CD14-positive monocyte (primary cell): ENCODE measurements at regions not wholly inside any gene's neighbourhood (a gene's known extent, or its start where the extent isn't known, plus 50 kb on each side); places are given as distances from the start of the nearest gene placed in this dataset.

ENCODE experiments used
- DNase-seq, 3 donors: peaks; one replicate each; pipeline ENCODE4 v3.0.0-alpha.2; 2011 to 2022
- H2AFZ ChIP-seq: 2 replicates; pipeline ENCODE4 v1.6.0; 2012; ENCODE audit warnings: mild to moderate bottlenecking, low read depth, low read length, inconsistent platforms; ENCODE audit not compliant: insufficient read depth, poor library complexity, severe bottlenecking
- H3K27ac ChIP-seq, 2 donors: 1 replicate in 1 of 2; 2 replicates in 1 of 2; pipeline ENCODE4 v1.5.1; 2012 to 2013; ENCODE audit warnings: low read length in 2 of 2, control low read depth in 1 of 2, inconsistent platforms in 1 of 2, low read depth in 1 of 2, mild to moderate bottlenecking in 1 of 2
- H3K27me3 ChIP-seq, 2 donors: one replicate each; pipeline versions ENCODE4 v1.6.0 to v1.6.1; 2011 to 2013; ENCODE audit warnings: low read length in 2 of 2; ENCODE audit not compliant: control insufficient read depth in 2 of 2, insufficient read depth in 2 of 2
- H3K36me3 ChIP-seq, 2 donors: replicated peaks in 1 of 2; 1 replicate in 1 of 2; 2 replicates in 1 of 2; pipeline versions ENCODE4 v1.5.1 to v1.6.1; 2012 to 2013; ENCODE audit warnings: low read length in 2 of 2, control low read depth in 1 of 2, inconsistent platforms in 1 of 2, mild to moderate bottlenecking in 1 of 2; ENCODE audit not compliant: insufficient read depth in 2 of 2, control insufficient read depth in 1 of 2
- H3K4me1 ChIP-seq, 2 donors: 1 replicate in 1 of 2; 2 replicates in 1 of 2; pipeline versions ENCODE4 v1.5.1 to v1.6.1; 2012 to 2013; ENCODE audit warnings: low read length in 2 of 2, control low read depth in 1 of 2, inconsistent platforms in 1 of 2, mild to moderate bottlenecking in 1 of 2, moderate library complexity in 1 of 2; ENCODE audit not compliant: insufficient read depth in 2 of 2, control insufficient read depth in 1 of 2
- H3K4me2 ChIP-seq: replicated peaks from 2 replicates; pipeline ENCODE3; 2012; ENCODE audit warnings: low read length, moderate library complexity, mild to moderate bottlenecking; ENCODE audit not compliant: poor library complexity, severe bottlenecking; ENCODE audit errors: extremely low read depth
- H3K4me3 ChIP-seq, 3 experiments: fragments of 200-600 bp in 1 of 3; sonication (generic) in 1 of 3; replicated peaks in 1 of 3; 1 replicate in 2 of 3; 2 replicates in 1 of 3; pipeline ENCODE4 v1.5.1; 2011 to 2013; ENCODE audit warnings: low read length in 3 of 3, mild to moderate bottlenecking in 3 of 3, control low read depth in 2 of 3, low read depth in 2 of 3, inconsistent platforms in 1 of 3, moderate library complexity in 1 of 3
- H3K79me2 ChIP-seq: 2 replicates; pipeline ENCODE4 v1.6.0; 2012; ENCODE audit warnings: mild to moderate bottlenecking, control low read depth, inconsistent platforms, low read length, moderate library complexity; ENCODE audit not compliant: insufficient read depth
- H3K9ac ChIP-seq: 2 replicates; pipeline ENCODE4 v1.6.0; 2017; ENCODE audit warnings: low read length, mild to moderate bottlenecking; ENCODE audit not compliant: insufficient read depth, poor library complexity, severe bottlenecking
- H3K9me3 ChIP-seq, 2 donors: replicated peaks in 1 of 2; 1 replicate in 1 of 2; 2 replicates in 1 of 2; pipeline versions ENCODE4 v1.5.1 to v1.6.1; 2012 to 2013; ENCODE audit warnings: low read length in 2 of 2, control low read depth in 1 of 2; ENCODE audit not compliant: control insufficient read depth in 1 of 2, insufficient read depth in 1 of 2
- H4K20me1 ChIP-seq: 2 replicates; pipeline ENCODE4 v1.6.0; 2012; ENCODE audit warnings: mild to moderate bottlenecking, low read length, control low read depth, moderate library complexity; ENCODE audit not compliant: insufficient read depth
- H3K27ac Mint-ChIP-seq, 7 donors: one replicate each; pipeline ENCODE4 v1.8.0; 2020; ENCODE audit warnings: mild to moderate bottlenecking in 7 of 7, mixed read lengths in 7 of 7, moderate library complexity in 6 of 7, inconsistent platforms in 2 of 7
- H3K27me3 Mint-ChIP-seq, 3 donors: one replicate each; pipeline ENCODE4 v1.8.0; 2021 to 2022; ENCODE audit warnings: low read depth in 3 of 3, mild to moderate bottlenecking in 3 of 3, mixed read lengths in 3 of 3, moderate library complexity in 3 of 3, inconsistent platforms in 1 of 3
- H3K36me3 Mint-ChIP-seq, 2 donors: one replicate each; pipeline ENCODE4 v1.8.0; 2020; ENCODE audit warnings: mixed read lengths in 2 of 2, inconsistent platforms in 1 of 2, mild to moderate bottlenecking in 1 of 2
- H3K4me1 Mint-ChIP-seq: one replicate; pipeline ENCODE4 v1.8.0; 2020; ENCODE audit warnings: mild to moderate bottlenecking, mixed read lengths
- H3K4me3 Mint-ChIP-seq, 2 donors: one replicate each; pipeline ENCODE4 v1.8.0; 2020; ENCODE audit warnings: mild to moderate bottlenecking in 2 of 2, mixed read lengths in 2 of 2, moderate library complexity in 1 of 2
- H3K9me3 Mint-ChIP-seq, 7 donors: one replicate each; pipeline ENCODE4 v1.8.0; 2020 to 2022; ENCODE audit warnings: mixed read lengths in 7 of 7, mild to moderate bottlenecking in 6 of 7, moderate library complexity in 6 of 7, inconsistent platforms in 2 of 7
- WGBS: methylation state at CpG from one replicate; pipeline ENCODE4 v1.1.5; 2013; ENCODE audit warnings: missing lambda C conversion rate; ENCODE audit not compliant: insufficient coverage; 5-methylcytosine and 5-hydroxymethylcytosine counted together
- intact Hi-C, 2 donors: fragments of 100-400 bp; cut with micrococcal nuclease; formaldehyde crosslinking; loops; one replicate each; pipeline versions ENCODE4 v1.15.0 to v1.15.1; 2023
- TF ChIP-seq, protein P1 (sequence below): fragments of 200-600 bp; IDR thresholded peaks from one replicate; pipeline ENCODE4 v1.8.0; 2022; ENCODE audit warnings: antibody characterized with exemption, mild to moderate bottlenecking

DNA sequence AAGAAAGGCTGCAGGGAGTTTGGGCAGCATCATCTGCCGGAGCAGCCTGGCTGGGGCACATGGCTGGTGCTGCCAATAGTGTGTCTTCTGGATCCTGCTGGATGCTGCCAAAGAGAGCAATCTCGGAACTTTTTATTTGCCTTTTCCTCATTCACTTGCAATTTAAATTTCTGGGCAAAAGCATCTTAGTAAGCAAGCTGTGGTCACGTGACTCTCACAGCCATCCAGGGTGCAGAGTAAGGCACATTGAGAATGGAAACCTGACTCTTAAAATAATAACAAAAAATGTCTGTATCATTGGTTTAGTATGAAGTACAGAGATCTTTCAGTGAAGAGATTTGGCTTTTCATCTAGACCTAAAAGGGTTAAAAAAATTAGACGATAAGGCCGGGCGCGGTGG, 910.3 kb downstream of the STIM2 start:
- Mint-ChIP-seq H3K4me1 (no peaks in the 10 kb centered on the region), H3K27ac (no peak overlapping the region), H3K4me3 (no peak overlapping the region), H3K36me3 (no peaks in the 10 kb centered on the region), H3K27me3 (no peaks in the 10 kb centered on the region), H3K9me3 (peaks cover 0 to 8% (median 3%) of the 10 kb centered on the region in 7 donors)
- Histone ChIP-seq H3K27ac (no peak overlapping the region), H3K79me2 (no peaks in the 10 kb centered on the region), H3K9me3 (no peaks in the 10 kb centered on the region), H2AFZ (no peak overlapping the region), H4K20me1 (no peaks in the 10 kb centered on the region), H3K4me1 (no peaks in the 10 kb centered on the region), H3K36me3 (no peaks in the 10 kb centered on the region), H3K27me3 (no peaks in the 10 kb centered on the region), H3K4me3 (no peak overlapping the region), H3K9ac (no peak overlapping the region), H3K4me2 (no peak overlapping the region)
- WGBS = 100% methylated on average over 2 of the region's 7 CpGs
- intact Hi-C loops = no loop called here
- TF ChIP-seq, protein P1, sequence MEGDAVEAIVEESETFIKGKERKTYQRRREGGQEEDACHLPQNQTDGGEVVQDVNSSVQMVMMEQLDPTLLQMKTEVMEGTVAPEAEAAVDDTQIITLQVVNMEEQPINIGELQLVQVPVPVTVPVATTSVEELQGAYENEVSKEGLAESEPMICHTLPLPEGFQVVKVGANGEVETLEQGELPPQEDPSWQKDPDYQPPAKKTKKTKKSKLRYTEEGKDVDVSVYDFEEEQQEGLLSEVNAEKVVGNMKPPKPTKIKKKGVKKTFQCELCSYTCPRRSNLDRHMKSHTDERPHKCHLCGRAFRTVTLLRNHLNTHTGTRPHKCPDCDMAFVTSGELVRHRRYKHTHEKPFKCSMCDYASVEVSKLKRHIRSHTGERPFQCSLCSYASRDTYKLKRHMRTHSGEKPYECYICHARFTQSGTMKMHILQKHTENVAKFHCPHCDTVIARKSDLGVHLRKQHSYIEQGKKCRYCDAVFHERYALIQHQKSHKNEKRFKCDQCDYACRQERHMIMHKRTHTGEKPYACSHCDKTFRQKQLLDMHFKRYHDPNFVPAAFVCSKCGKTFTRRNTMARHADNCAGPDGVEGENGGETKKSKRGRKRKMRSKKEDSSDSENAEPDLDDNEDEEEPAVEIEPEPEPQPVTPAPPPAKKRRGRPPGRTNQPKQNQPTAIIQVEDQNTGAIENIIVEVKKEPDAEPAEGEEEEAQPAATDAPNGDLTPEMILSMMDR = no peak
- DNase-seq = no peak

DNA sequence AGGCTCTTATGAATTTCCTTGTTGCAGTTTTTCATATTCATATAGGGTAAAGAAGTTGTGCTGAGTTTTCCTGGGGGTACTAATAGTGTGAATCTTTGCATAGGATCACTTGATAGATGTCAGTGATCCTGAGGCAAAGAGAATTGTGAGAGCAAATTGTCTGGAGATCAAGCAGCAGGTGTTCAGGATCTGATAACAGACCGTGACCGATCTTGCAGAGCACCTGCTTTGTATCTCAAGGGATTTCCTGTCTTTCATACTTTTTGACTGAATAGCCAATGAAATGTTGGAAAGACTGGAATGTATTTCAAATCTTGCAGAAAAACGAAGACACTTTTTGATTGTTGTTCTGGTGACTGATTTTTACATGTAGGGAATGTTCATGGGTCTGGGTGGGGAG, 914.5 kb downstream of the STIM2 start:
- H3K9me3 Mint-ChIP-seq = peaks cover 0 to 5% (median 4%) of the 10 kb centered on the region in 7 donors
- Histone ChIP-seq H3K79me2 (no peaks in the 10 kb centered on the region), H3K4me3 (no peak overlapping the region), H3K9ac (no peak overlapping the region), H2AFZ (no peak overlapping the region), H3K4me1 (no peaks in the 10 kb centered on the region), H3K27me3 (no peaks in the 10 kb centered on the region), H3K27ac (no peak overlapping the region), H3K9me3 (no peaks in the 10 kb centered on the region), H3K36me3 (no peaks in the 10 kb centered on the region), H3K4me2 (no peak overlapping the region), H4K20me1 (no peaks in the 10 kb centered on the region)
- H3K27me3 Mint-ChIP-seq = no peaks in the 10 kb centered on the region
- H3K4me1 Mint-ChIP-seq = no peaks in the 10 kb centered on the region
- TF ChIP-seq, protein P1 = no peak
- 68% methylated on average over 3 of the region's 3 CpGs for WGBS
- no peaks in the 10 kb centered on the region for H3K36me3 Mint-ChIP-seq
- H3K4me3 Mint-ChIP-seq = no peak overlapping the region
- H3K27ac Mint-ChIP-seq = no peak overlapping the region
- intact Hi-C loops = no loop called here
- no peak for DNase-seq
